ENCODE measurements at regions not wholly inside any gene's neighbourhood (a gene's known extent, or its start where the extent isn't known, plus 50 kb on each side); places are given as distances from the start of the nearest gene placed in this dataset.

DNA sequence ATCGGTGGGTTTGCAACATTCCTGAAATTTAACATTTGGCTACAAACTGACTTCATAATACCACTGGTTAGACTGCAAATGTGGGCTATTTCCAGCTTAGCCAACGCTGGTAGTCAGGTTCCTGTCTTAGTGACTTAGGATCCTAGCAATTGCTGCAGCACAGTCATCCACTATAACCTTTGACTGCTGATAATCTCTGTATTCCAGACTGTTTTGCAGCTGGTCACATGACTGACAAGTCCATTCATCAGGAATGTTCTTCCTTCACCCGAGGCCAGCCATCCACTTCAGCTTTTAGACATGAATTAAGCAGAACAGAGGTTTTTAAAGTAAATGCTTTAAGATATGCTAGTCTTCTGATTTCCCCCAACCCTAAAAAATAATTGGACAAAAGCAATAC lies 425.9 kb upstream of the MPDZ start:
- DNase-seq = no peak

DNA sequence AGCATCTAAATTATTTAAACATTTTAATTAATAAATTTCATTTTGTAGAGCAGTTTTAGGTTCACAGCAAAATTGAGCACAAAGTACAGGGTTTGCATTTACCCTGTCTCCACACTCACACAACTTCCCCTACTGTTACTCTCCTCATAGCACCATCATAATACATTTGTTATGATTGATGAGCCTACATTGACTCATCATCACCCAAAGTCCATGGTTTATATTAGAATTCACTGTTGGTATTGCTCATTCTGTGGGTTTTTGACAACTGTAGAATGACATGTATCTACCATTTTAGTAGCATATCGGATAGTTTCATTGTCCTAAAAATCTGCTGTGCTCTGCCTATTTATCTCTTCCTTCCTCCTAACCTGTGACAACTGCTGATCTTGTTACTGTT lies 411.1 kb upstream of the MPDZ start:
- no peak for DNase-seq

DNA sequence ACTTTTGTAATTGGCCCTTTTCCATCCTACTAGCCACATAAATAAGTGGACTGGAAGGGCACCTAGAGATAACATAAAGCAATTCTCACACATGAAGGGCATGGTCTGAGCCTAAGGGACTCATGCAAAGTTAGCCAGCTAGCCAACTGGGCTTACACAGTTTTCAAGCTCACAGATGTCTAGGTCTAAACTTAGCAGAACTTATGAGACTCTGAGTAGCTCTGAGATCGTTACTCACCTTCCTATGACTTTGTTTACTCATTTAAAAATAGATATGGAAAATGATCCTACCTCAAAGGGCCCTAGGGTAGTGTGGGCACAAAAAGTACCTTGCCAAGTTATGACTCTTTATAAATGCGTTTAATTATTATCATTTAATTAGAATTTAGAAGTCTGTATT lies 410.4 kb upstream of the MPDZ start:
- DNase-seq = no peak

DNA sequence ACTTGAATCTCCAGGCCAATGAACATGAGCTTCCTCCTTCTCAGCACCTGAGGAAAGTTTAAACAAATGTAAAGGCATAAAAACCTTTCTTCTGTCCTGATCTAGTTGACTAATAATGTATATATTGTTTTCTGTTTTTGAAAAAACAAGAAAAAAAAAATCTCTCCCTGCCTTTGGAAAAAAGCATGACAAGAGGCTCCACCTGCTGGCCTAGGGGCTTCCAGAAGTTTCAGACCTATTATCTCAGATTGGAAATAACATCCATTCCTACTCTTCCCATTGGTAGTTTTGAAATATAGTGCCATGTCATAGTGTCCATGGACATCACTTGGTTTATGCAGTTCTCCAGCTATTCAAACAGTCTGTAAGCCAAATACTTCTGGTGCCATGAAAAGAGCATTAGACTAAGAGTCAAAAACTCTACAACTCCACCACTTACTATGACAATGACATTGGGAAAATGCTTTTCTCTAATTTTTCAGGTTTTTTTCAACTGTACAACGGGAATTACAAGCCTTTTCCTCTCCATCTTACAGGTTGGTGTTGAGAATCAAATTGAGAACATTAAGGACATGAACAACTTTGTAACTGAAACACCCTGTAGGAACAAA lies 409.6 kb upstream of the MPDZ start:
- no peak for DNase-seq

DNA sequence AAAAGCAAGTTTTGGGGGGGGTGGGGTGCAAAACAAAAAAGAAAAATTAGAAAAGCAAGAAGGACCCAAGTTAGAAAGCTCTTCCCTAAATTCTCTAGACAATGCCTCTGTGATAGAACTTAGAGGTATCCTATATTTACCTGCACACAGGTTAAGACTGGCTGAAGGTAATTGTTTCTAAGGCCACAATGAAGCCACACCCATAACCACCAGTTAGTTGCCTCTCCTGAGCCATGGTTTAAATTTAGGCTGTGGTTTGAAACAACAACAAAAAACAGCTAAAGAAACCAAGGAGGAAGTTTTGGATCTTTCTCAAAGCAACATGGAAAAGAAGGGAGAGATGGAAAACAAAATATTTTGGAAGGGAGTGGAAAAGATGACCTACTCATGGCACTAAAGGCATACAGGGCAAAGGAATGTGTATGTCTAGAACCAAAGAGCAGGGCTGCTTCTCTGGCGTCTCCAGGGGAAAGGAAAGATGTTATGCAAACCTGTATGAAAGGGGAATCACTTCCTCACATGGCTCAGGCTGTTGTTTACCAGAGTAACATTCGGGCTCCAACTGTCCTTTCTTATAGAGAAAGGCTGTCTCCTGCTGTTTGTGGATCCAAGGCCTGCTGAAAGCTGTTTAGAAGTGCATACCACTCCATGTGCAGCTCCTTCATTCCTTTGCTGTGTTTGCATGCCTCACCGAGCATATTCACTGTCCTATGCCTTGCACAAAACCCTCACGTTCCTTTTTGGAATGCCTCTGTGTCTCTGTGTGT lies 408.9 kb upstream of the MPDZ start:
- no peak for DNase-seq

DNA sequence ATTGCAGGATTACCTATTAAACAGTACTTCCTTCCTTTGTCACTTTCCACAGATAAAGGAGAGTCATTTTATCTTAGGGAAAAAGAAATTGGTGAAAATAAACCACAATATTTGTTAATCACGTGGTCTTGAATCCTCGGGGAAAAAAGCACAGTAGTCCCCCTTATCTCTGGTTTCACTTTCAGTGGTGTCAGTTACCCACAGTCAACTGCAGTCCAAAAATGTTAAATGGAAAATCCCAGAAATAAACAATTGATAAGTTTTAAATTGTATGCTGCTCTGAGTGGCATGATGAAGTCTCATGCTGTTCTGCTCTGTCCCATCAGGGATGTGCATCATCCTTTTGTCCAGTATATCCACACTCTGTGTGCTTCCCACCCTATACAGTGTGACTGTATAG lies 405.2 kb upstream of the MPDZ start:
- no peak for DNase-seq

DNA sequence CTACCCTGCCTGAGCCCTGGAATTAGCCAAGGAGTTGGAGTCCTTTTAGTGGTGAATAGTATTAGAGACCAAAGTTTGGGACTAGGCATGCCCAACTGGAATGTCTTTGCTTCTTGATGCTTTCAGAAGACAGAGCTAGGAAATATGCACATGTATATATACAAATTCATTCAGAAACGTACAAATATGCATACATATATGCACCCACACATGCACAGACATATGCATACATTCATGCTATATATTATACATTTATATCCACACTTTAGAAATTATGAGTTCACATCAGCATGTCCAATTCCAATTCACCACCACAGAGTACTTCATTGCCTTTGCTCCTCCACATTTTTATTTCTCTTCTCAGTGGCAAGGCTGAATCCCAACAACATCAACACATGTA lies 398.3 kb upstream of the MPDZ start:
- no peak for DNase-seq

DNA sequence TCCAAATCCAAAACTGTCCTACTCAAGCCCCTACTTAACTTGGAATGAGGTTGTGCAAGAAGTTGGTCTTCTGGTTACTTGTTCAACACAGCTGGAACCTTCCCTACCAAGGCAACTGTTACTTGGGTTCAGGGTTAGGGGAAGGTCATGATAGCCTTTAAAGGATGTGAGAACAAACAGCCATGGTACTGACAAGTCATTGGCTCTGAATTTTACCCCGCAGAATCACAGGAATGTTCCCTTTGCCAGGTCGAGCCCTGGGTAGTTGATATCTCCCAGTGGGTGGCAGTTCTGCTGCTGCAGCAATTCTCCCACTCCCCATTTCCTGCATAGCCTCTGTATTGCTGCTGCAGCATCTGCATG lies 396.1 kb upstream of the MPDZ start:
- no peak for DNase-seq

DNA sequence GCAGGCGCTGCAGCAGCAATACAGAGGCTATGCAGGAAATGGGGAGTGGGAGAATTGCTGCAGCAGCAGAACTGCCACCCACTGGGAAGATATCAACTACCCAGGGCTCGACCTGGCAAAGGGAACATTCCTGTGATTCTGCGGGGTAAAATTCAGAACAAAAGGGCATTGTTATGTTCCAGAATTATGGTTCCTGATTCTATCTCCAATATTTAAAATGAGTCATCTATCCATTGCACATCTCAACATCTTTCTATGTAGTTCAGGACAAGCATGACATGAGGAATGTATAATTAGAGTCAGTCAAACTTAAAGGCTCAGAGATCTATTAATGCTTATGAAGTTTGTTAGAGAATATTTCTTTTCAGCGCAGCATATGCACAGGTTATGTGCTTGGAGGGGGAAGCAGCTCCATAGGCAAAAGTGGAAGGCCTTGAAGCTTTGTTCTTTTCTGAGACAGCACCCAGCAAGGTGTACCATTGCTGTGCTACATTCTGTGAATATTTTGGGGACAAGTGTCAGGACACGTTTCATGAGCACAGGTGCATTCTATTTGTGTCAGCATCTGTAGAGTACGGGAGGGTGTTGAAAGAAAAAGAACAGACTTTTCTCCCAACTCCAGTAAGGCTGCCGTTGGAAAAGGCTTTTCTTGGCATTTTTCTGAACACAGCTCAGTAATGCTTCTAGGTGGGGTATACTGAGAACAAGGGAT lies 395.6 kb upstream of the MPDZ start:
- DNase-seq = no peak

DNA sequence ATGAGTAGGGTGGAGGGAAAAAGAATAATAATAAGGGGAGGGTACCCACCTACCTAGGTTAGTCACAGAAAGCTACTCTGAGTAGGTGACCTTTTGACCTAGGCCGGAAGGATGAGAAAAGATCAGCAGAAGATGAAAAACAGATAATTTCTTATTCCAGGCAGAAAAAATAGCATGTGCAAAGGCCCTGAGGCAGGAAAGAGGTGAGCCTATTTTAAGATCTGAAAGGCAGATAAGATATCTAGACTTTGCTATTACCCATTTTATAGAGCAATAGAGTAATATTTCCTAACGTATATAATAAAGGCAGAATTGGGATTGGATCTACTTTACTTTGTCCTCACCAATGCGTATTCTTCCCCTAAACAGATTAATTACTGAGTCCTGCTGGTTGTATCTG lies 393.9 kb upstream of the MPDZ start:
- DNase-seq = no peak

DNA sequence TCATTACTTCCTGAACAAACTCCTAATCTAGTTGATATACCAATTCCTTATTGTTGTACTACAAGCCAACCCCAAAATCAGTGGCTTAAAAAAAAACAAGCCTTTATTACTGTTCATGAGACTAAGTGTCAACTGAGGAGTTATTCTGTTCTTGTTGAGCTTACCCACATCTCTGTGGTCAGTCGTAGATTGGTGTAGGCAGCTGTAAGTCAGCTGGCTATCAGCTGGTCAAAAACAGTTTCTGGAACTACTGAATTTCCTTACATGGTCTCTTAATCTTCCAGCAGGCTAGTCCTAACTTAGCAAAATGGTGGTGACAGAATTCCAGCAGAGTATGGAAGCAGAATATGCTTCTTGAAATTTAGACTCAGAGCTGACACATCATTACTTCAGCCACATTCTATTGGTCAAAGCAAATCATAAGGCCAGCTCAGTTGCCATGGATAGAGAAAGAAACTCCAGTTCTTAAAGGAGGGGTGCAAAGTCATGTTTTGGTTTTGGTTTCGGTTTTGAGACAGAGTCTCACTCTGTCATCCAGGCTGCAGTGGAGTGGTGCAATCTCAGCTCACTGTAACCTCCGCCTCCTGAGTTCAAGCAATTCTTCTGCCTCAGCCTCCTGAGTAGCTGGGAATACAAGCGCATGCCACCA lies 386.1 kb upstream of the MPDZ start:
- no peak for DNase-seq

DNA sequence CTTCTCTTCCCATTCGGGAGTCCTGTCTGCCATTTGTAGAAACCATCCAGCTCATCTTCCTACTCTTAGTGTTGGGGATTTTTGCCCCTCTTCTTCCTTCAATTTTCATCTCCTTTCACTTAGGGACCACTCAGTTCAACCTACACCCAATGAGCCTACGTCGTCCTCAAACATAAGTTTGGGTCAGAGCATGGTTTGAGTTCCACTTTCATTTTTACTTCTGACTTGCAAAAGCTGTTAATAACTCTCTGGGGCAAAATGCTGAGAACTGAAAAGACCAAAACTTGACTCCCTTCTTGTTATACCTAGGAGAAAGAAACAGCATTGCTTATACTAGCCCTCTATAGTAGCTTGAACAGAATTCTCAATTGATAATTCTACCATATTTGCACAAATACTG lies 381.5 kb upstream of the MPDZ start:
- no peak for DNase-seq

DNA sequence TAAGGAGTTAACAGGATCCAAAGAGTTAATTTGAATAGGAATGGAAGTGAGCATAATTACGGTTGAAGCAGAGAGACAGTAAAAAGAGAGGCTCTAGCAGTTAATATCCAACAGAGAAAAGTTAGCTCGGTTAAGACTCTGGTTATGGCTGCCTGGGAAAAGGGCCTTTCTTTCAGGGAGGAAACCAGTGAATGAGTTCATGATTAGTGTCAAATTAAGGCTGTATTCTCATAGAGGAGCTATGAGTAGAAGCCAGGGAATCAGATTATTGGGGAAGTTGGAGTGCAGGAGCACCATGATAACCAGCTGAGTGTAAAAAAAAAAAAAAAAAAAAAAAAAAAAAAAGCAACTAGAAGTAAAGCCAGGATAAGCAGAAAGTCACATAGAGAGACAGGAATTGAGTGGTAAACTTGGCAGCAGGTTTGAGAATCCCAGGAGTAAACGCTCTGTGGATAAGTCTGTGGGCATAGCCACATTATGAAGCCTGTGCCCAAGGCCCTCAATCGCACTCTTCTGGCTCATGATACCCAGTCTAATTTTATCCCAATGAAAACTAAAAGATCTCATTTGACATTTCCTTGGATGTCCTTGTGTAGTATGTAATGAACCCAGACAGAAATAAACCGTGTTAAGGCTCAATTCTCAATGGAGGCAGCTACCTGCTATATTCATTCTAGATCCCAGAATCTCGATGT lies 372.6 kb upstream of the MPDZ start:
- DNase-seq = no peak

DNA sequence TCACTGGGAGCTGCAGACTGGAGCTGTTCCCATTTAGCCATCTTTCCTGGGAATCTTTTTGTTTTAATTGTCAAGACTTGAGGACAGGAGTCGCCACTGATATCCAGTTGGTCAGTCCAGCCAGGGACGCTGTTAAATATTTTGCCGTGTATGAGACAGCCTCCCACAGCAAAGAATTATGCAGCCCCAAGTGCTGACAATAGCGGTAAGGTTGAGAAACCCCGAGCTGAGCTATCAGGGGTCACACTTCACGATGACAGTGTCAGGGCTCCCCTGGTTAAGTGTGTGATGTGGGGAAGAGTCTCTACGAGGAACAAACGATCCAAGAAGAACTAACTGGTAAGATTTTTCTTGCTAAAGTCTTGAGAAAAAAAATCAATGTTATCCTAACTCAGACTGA lies 372.0 kb upstream of the MPDZ start:
- DNase-seq = no peak

DNA sequence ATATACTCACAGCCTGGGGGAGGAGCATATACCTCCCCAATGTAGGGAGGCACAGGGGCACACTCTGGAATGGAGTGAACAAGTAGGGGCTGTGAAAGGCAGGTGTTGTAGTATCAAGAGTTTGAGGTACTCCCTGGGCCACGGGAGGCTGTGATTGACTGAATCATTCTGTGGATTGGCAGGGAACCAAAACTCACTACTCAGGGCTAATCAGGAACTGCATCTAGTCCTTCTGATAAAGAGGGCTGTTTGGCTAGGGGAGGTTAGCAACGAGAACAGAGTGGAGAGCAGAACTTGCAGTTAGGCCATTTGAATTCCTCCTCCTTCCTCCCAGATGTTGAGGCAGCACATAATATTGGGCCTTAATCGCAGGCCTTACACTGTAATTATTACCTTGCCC lies 369.2 kb upstream of the MPDZ start:
- DNase-seq = no peak

DNA sequence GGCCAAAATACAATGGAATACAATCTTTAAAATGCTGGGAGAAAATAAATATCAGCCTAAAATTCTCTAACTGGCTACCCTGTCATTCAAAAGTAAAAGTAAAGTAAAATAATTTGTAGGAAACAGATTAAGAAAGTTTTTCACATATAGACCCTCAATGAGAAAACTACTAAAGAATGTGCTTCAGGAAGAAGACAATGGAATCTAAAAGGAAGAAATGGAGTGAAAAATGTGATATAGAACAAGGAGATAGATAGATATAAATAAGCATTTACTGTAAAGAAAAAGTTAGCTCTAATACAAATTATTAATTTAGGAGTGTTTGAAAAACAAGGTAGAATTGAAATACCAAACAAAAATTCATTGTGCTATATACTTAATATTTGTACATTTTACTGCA lies 368.6 kb upstream of the MPDZ start:
- DNase-seq = no peak

DNA sequence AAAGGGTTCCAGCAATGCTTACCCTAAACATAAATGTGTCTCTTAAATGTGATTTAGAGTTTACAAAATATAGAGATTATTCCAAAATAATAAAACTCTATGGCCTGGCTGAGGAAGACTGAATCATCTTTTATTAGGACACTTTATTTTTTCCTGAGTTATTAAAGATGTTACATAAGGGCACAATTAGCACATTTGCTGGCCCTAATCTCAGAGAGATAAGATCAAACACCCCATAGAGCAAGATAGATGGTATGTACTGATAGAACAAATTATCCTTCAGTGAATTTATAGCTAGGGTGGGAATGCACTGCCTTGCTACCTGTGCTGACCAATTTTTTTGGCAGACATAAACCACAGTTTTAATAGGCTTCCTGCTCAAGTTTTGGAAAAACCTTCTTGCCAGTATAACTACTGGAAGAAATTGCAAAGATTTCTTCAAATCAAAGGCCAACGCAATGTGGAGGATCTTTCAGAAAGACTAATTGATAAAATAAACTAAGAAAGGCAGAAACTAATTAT lies 367.1 kb upstream of the MPDZ start:
- DNase-seq = no peak

DNA sequence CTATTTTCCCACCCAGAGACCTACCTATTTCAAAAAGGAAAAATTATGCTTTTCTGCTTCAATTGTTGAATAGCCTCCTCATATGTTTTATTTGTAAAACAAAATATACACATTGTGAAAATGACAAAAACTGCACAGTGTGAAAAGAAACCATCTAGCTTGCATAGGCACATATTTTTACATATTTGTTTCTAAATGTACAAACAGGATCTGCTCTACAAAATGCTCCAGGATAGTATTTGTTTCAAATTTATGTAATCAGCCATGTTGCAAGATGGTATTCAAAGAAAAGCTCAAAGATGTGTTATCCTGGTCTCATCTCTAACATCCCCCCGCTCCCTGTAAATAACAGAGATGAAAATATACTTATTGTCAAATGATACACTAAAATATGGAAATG lies 366.1 kb upstream of the MPDZ start:
- DNase-seq = no peak

DNA sequence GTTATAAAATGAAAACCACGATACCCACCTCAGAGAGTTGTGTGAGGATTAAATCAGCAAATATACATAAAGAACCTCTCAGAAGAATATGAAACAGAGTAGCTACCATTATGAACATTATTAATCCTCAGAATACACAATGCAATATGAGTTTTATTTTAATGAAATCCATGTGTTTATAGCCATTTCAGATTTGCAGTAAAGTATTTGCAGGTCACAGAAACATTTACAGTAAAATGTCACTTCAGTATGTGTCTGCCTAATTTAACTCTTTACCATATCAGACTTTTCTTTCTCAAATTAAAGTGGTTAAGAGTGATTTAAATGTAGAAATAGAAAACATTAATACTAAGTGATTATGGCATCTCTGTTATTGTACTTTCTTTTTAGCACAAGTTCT lies 365.2 kb upstream of the MPDZ start:
- DNase-seq = no peak

DNA sequence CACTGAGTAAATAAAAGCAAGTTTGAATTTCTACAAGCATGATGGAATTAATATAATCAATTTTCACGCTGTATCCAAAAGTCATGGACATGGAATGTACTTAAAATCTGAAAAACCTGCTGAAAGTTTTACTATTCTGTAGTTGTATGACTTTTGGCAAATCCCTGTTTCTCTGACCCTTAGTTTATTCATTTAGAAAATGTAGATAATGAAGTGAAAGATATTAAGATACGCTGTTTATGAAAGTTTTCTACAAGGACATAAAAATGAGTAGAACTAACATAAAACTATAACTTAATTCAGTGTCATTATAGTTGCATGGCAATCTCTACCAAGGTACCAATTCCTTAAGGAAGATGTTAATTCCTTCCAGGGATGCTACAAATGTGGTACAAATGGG lies 363.2 kb upstream of the MPDZ start:
- no peak for DNase-seq

DNA sequence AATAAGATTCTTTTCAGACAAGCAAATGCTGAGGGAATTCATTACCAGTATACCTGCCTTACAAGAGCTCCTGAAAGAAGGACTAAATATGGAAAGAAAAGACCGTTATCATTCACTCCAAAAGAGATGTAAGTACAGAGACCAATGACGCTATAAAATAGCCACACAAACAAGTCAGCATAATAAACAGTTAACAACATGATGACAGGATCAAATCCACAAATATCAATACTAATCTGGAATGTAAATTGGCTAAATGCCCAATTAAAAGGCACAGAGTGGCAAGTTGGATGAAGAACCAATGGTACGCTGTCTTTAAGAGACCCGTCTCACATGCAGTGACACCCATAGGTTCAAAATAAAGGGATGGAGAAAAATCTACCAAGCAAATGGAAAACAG lies 349.6 kb upstream of the MPDZ start:
- no peak for DNase-seq

DNA sequence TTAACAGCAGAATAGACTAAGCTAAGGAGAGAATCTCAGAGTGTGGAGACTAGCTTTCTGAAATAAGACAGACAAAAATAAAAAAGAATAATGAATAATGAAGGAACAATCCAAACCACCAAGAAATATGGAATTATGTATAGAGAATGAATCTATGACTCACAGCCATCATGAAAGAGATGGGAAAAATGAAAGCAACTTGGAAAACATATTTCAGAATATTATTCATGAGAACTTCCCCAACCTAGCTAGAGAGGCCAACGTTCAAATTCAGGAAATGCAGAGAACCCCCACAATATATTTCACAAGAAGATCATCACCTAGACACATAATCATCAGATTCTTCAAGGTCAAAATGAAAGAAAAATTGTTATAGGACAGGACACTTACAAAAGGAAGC lies 349.0 kb upstream of the MPDZ start:
- no peak for DNase-seq

DNA sequence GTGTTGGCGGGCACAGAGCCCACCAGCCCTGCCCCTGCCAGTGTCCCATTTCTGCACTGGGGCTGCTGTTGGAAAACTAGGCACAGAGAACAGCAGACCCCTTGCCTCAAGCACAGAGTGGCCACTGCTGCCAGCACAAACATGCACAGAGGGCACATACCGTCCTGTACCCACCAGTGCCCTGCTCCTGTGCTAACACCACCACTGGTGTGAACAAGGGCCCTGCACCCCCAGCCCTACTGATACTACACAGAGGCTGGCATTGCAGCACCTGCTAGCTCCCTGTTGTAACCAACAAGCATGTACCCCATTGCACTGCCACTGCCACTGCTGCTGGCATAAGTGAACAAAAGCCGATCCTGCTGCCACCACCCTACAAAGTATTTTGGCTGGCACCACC lies 348.0 kb upstream of the MPDZ start:
- no peak for DNase-seq

Measured in stimulated activated CD4-positive, alpha-beta T cell treated with anti-CD3 and anti-CD28 coated beads, Interleukin-1b, Interleukin-23, amount 100 ng/mL, for 48 hours (primary cell).